HG03558 (cell line): ENCODE measurements at regions not wholly inside any gene's neighbourhood (a gene's known extent, or its start where the extent isn't known, plus 50 kb on each side); places are given as distances from the start of the nearest gene placed in this dataset.
"Not testable (repeated sequence)": the region's sequence is repeated elsewhere in the genome, so short reads cannot be mapped to it uniquely, and the experiment has no call there.

Source experiments
- ATAC-seq: cut with Tn5 transposase; IDR thresholded peaks from one replicate; pipeline ENCODE4 v1.9.1; 2021; ENCODE audit warnings: moderate number of reproducible peaks; ENCODE audit not compliant: unreplicated experiment; ENCODE audit errors: extremely low read depth

DNA sequence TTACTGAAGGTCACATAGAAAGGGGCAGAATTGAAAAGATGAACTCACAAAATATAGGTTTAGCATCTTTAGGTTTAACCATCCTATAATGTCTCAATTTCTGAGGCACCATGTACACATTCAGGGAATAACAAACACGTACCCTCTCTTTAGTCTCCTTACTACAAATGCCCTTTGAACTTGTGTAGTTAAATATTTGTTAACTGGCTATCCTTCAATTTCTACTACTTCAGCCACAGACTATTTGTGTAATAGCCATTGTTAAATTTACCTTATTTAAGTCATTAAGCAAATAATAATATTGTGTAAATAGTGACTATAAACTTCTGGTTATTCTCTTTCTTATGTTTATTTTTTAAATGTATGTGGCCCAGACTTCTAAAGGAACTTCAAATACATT lies 600.5 kb downstream of the KCNT2 start:
- ATAC-seq: no peak

DNA sequence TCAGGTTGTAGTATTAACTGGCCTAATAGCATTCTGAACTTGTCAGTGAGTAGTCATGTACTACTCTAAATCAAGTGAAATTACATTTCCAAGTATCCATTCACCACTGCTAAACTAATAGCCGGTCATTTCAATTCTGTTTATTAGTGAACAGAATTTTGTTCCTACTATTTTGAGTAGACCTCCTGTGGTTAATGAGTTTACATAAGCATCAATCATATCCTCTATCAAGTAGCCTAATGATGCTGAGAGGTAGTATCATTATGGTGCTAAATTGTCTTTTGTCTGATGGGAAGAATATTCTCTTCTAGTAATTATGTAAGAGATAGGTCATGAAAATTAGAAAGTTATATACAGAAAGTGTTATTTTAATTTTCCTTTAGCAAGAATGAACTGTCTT lies 602.8 kb downstream of the KCNT2 start:
- no peak for ATAC-seq

DNA sequence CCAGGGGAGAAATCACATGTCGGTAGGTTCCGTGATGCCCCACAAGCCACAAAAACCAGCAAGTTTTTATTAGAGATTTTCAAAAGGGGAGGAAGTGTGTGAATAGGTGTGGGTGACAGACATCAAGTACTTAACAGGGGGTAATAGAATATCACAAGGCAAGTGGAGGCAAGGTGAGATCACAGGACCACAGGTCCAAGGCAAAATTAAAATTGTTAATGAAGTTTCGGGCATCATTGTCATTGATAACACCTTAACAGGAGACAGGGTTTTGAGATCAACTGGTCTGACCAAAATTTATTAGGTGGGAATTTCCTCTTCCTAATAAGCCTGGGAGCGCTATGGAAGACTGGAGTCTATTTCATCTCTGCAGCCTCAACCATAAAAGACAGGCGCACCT lies 603.9 kb downstream of the KCNT2 start:
- not testable (repeated sequence) for ATAC-seq

DNA sequence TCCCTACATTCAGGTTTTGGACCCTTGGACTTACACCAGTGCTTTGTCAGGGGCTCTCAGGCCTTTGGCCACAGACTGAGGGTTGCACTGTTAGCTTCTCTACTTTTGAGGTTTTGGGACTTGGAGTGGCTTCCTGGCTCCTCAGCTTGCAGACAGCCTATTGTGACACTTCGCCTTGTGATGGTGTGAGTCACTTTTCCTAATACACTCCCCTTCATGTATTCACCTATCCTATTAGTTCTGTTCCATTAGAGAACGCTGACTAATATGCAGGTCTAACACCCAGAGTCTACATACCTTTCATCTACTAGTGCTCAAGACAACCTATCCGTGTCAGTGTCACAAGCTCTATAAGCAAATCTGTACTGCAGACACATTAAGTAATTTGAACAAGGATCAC lies 605.3 kb downstream of the KCNT2 start:
- ATAC-seq: no peak

- ATAC-seq: not testable (repeated sequence)
Observed at GRCh38 chr1:196002296-196002695, 605.9 kb downstream of the KCNT2 start.

DNA sequence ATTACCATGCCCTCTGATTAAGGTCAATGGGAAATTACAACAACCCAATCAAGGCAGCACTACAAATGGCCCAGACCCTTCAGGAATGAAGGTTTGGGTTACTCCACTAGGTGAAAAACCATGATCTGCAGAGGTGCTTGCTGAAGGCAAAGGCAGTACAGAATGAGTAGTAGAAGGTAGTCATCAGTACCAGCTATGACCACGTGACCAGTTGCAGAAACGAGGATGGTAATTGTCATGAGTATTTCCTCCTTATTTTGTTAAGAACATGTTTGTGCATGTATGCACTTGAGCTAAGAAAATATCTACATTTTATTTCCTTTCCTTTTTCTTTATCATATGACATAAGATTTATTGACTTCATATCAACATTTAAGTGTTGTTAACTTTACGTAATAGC lies 607.1 kb downstream of the KCNT2 start:
- no peak for ATAC-seq

- ATAC-seq: no peak
Observed at GRCh38 chr1:195999022-195999421, 609.2 kb downstream of the KCNT2 start.

GRCh38 chr1:195981448-195982139 lies 626.6 kb downstream of the KCNT2 start:
- ATAC-seq: no peak

- ATAC-seq: no peak
Observed at GRCh38 chr1:195979646-195980045, 628.6 kb downstream of the KCNT2 start.

DNA sequence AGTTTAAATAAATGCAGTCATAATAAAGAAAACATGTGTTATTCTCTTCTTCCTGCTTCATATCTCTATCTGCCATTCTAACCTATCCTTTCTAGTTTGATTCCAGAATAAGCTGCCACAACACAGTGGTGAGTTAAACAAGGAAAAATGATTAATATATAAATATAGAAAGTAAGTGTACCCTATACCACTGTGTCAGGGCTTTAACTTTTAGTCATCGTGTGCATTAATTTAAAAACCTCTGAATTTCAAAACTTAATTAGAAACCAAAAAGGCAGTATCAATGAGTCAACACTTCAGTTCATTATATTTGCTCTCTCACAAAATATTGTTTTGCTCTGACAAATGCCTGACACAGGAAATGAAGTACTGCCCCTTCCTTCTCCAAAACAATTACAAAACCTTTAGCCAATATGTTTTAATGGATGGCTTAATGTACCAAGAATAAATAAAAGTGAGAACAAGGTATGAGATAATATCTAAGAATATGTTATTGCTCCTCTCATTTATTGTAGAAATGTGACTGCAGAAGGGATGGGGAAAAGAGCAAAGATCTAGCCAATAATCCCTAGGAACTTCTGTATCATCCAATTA lies 634.8 kb downstream of the KCNT2 start:
- no peak for ATAC-seq

DNA sequence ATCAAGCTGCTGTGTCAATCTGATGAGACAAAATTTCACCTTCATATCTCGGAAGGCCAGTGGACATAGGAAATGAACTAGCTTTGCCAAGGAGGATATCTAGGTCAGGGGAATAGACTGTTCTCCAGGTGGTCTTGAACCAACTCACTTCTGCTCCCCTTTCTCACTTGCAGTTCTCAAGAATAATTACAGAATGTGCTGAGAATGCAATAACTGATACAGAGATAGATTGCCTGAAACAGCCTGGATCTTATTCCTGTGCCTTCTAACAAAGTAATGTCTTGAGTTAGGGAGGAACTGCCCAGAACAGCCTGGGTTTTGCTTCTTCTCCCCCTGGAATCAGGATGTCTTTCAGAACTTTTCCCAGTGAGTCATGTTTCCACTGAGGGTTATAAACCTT lies 636.7 kb downstream of the KCNT2 start:
- ATAC-seq: no peak

GRCh38 chr1:195970209-195970608 lies 638.0 kb downstream of the KCNT2 start:
- ATAC-seq: no peak

GRCh38 chr1:195965475-195965874 lies 642.8 kb downstream of the KCNT2 start:
- ATAC-seq: no peak

GRCh38 chr1:195965036-195965435 lies 643.2 kb downstream of the KCNT2 start:
- ATAC-seq: no peak

DNA sequence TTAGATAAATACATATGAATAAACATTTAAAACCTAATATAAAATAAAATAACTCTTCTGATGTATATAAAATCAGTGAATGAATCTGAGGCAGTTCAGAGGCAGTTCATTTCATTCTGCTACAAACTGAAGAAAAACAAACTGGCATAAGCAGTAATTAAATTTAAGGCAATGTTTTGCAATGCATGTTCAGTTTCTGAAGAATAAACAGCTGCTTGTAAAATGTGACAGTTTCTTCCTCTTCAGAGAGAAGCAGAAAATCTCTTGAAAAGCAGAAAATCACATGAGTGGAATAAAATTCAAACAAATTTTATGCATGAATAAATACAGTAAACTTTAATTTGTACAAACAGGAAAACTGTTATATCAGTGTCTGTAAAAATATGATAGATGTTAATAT lies 643.7 kb downstream of the KCNT2 start:
- ATAC-seq: no peak

- no peak for ATAC-seq
Observed at GRCh38 chr1:195962051-195962450, 646.2 kb downstream of the KCNT2 start.

DNA sequence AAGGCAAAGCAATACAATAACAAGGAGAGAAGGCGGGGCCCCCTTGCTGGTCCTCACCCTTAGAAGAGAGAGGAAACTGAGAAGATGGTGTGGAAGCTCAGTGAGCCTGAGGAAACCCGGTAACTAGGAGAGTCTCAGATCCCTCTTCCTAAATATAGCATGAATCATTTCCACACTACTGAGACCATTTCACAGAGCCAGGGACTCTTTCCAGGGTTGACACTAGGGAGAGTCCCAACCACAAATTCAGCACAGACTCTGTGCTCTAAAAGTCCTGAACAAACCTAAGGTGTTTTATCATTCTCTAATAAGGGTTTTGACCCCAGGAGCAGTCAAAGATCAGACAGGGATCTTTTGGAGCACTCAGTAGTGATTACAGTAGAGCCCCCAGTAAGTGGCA lies 647.7 kb downstream of the KCNT2 start:
- ATAC-seq: no peak

DNA sequence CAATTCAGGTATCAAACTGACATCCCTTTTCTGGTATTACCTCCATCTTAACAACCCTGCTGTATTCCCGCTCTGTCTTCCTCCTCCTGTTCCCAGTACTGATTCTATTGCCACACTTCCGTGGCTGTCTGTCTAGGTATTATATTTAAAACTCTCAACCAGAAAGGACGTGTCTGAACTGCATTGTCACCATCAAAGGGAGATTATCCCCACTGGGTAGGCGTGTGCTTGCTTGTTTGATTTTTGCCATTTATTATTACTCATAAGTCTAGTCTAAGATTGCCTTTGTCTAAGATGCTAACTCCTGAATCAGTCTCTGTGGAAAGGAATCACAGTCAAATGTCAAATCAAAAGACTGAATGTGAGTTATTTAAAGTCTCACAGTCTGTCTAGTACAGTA lies 650.1 kb downstream of the KCNT2 start:
- ATAC-seq: no peak

DNA sequence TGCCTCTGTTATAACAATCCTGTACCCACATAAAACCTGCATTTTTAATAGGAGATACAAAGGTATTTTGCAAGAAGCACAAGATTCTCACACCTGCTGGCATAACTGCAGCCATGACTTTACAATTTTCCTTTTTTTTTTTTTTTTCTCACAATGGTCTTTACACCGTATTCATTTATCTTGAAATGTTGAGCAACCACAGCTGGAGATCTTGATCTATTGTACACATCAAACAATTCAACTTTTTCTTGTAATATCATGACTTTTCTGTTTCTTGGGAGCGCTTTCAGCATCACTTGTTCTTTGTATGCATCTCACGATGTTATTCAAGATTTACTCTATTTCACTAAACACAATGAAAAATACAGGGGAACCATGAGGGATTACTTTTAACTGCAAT lies 651.4 kb downstream of the KCNT2 start:
- no peak for ATAC-seq

- ATAC-seq: no peak
Observed at GRCh38 chr1:195954848-195955247, 653.4 kb downstream of the KCNT2 start.

DNA sequence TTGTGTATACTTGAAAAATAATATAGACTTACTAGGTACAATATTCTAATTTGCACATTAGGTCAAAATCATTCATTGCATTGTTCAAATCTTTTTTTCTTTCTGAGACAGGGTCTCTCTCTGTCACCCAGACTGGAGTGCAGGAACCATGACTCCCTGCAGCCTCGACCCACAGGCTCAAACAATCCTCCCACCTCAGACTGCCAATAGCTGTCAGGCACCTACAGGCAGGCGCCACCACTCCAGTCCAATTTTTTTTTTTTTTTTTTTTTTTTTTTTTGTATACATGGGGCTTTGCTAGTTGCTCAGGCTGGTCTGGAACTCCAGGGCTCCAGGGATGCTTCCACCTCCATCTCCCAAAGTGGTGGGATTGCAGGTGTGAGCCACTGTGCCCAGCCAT lies 656.9 kb downstream of the KCNT2 start:
- ATAC-seq: no peak
